ENCODE measurements at regions not wholly inside any gene's neighbourhood (a gene's known extent, or its start where the extent isn't known, plus 50 kb on each side); places are given as distances from the start of the nearest gene placed in this dataset.
A peak's percentile ranks its signal among the peaks of the same experiment; 100 is the strongest.

DNA sequence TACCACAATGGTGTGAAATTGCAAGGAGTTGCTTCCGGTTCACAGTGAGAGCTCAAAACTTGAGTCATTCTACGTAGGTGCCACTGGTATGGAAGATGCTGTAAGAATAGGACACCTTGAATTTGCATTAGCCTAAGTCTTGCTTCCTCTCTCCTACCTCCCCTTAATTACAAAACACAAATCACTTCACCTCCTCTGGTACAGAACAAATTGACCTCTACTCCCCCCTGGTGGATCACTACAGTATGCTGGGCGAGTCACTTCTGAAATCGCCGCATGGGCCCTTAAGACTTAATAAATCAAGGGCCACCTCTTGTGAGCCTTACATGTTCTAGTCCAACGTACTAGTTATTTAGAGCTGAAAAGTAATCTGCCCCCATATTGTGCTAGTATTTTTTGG lies 145.3 kb upstream of the SMARCA2 start:
- Histone ChIP-seq H3K9ac (ENCODE audit: low read depth, low read length) (no peak overlapping the region), H3K27ac (ENCODE audit: low read length) (no peak overlapping the region), H2AFZ (ENCODE audit: low read depth, low read length) (no peak overlapping the region), H3K27me3 (ENCODE audit: insufficient read depth, low read length, poor library complexity) (peaks cover 2% of the 10 kb centered on the region), H3K79me2 (ENCODE audit: insufficient read depth, low read length) (no peaks in the 10 kb centered on the region), H3K4me2 (ENCODE audit: insufficient read depth, low read length) (no peak overlapping the region), H3K9me3 (ENCODE audit: insufficient read depth, low read length, severe bottlenecking) (no peaks in the 10 kb centered on the region), H4K20me1 (ENCODE audit: insufficient read depth, low read length) (no peaks in the 10 kb centered on the region), H3K4me1 (ENCODE audit: insufficient read depth, low read length) (no peaks in the 10 kb centered on the region), H3K4me3 (ENCODE audit: low read depth in 1 of 2, low read length in 2 of 2) (no peak overlapping the region), H3K36me3 (ENCODE audit: insufficient read depth, low read length) (no peaks in the 10 kb centered on the region)
- ATAC-seq (ENCODE audit: insufficient read depth, low read depth) (peak; percentile 66), DNase-seq (peak; percentile 30)
- TF ChIP-seq EZH2 (IDR thresholded peaks at IDR 0.05; ENCODE audit: borderline replicate concordance, low read depth, low read length, severe bottlenecking) (no peak), CTCF (IDR thresholded peaks at IDR 0.05; ENCODE audit: borderline replicate concordance, extremely low read depth, low read length, poor library complexity, severe bottlenecking) (peak; percentile 64)

GRCh38 chr9:1870915-1871314 lies 144.2 kb upstream of the SMARCA2 start:
- Histone ChIP-seq H3K79me2 (ENCODE audit: insufficient read depth, low read length) (no peaks in the 10 kb centered on the region), H3K36me3 (ENCODE audit: insufficient read depth, low read length) (no peaks in the 10 kb centered on the region), H3K9me3 (ENCODE audit: insufficient read depth, low read length, severe bottlenecking) (no peaks in the 10 kb centered on the region), H3K27me3 (ENCODE audit: insufficient read depth, low read length, poor library complexity) (peaks cover 2% of the 10 kb centered on the region), H3K9ac (ENCODE audit: low read depth, low read length) (no peak overlapping the region), H3K4me2 (ENCODE audit: insufficient read depth, low read length) (no peak overlapping the region), H2AFZ (ENCODE audit: low read depth, low read length) (no peak overlapping the region), H3K4me1 (ENCODE audit: insufficient read depth, low read length) (no peaks in the 10 kb centered on the region), H4K20me1 (ENCODE audit: insufficient read depth, low read length) (no peaks in the 10 kb centered on the region), H3K27ac (ENCODE audit: low read length) (no peak overlapping the region), H3K4me3 (ENCODE audit: low read depth in 1 of 2, low read length in 2 of 2) (no peak overlapping the region)
- ATAC-seq (ENCODE audit: insufficient read depth, low read depth): no peak
- DNase-seq: no peak
- TF ChIP-seq CTCF (IDR thresholded peaks at IDR 0.05; ENCODE audit: borderline replicate concordance, extremely low read depth, low read length, poor library complexity, severe bottlenecking) (no peak), EZH2 (IDR thresholded peaks at IDR 0.05; ENCODE audit: borderline replicate concordance, low read depth, low read length, severe bottlenecking) (no peak)

GRCh38 chr9:1871626-1872419 lies 143.3 kb upstream of the SMARCA2 start:
- H3K9me3 ChIP-seq (ENCODE audit: insufficient read depth, low read length, severe bottlenecking): no peaks in the 10 kb centered on the region
- no peaks in the 10 kb centered on the region for H3K36me3 ChIP-seq (ENCODE audit: insufficient read depth, low read length)
- peaks cover 2% of the 10 kb centered on the region for H3K27me3 ChIP-seq (ENCODE audit: insufficient read depth, low read length, poor library complexity)
- ATAC-seq (ENCODE audit: insufficient read depth, low read depth) (no peak), DNase-seq (no peak)
- TF ChIP-seq EZH2 (IDR thresholded peaks at IDR 0.05; ENCODE audit: borderline replicate concordance, low read depth, low read length, severe bottlenecking) (no peak), CTCF (IDR thresholded peaks at IDR 0.05; ENCODE audit: borderline replicate concordance, extremely low read depth, low read length, poor library complexity, severe bottlenecking) (no peak)
- H3K4me2 ChIP-seq (ENCODE audit: insufficient read depth, low read length): no peak overlapping the region
- H2AFZ ChIP-seq (ENCODE audit: low read depth, low read length): no peak overlapping the region
- H3K79me2 ChIP-seq (ENCODE audit: insufficient read depth, low read length): no peaks in the 10 kb centered on the region
- no peaks in the 10 kb centered on the region for H3K4me1 ChIP-seq (ENCODE audit: insufficient read depth, low read length)
- no peaks in the 10 kb centered on the region for H4K20me1 ChIP-seq (ENCODE audit: insufficient read depth, low read length)
- no peak overlapping the region for H3K9ac ChIP-seq (ENCODE audit: low read depth, low read length)
- no peak overlapping the region for H3K4me3 ChIP-seq (ENCODE audit: low read depth in 1 of 2, low read length in 2 of 2)
- H3K27ac ChIP-seq (ENCODE audit: low read length): no peak overlapping the region

Data from DND-41 (cell line).